ENCODE measurements at regions not wholly inside any gene's neighbourhood (a gene's known extent, or its start where the extent isn't known, plus 50 kb on each side); places are given as distances from the start of the nearest gene placed in this dataset.

DNA sequence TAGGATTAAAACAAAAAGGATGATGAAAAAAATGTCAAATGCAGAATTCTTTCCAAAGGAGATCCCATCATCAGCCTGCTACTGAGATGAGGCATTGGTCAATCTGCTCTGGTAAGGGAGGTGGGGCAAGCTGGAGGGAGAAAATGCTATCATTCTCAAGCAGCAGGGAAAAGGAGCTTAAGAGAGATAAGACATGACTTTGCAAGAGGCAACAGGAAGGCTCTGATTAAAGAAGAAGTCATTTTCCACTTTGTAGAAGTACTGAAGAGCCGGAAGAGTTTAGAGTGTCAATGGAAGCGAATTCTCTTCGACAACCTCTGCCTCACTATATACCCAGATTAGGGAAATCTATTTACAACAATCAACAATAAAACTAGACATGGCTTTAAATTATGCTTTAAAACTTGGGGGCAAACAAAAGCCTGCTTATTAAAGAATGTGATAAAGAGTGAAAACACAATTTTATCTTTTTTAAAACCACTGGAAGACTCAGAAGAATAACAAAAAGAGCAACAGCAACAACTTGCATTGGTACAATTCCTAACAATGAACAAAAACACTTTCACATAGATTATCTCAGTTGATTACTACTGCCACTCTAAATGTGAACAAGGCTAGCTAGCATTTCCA lies 81.8 kb upstream of the NANOGP8 start:
- intact Hi-C loops (cut with micrococcal nuclease; ENCODE audit: unreplicated experiment): no loop called here
- Histone ChIP-seq H3K9me3 (ENCODE audit: insufficient read depth, low read depth) (no peaks in the 10 kb centered on the region), H3F3A (ENCODE audit: insufficient read depth, low read depth) (no peaks in the 10 kb centered on the region), H3K4me2 (no peak overlapping the region), H3K79me2 (ENCODE audit: low read depth) (no peaks in the 10 kb centered on the region), H3K27me3 (ENCODE audit: insufficient read depth, low read depth) (no peaks in the 10 kb centered on the region), H3K4me1 (replicated peaks; ENCODE audit: insufficient read depth) (no peaks in the 10 kb centered on the region; the same call in 1 of the 2 replicates), H3K27ac (no peak overlapping the region), H3K9me2 (ENCODE audit: insufficient read depth) (no peaks in the 10 kb centered on the region), H4K20me1 (ENCODE audit: insufficient read depth) (no peaks in the 10 kb centered on the region), H3K36me3 (ENCODE audit: low read depth) (no peaks in the 10 kb centered on the region), H3K4me3 (no peak overlapping the region), H2AFZ (no peak overlapping the region)
- ChIA-PET CTCF (no interaction called here), POLR2A (ENCODE audit: unreplicated experiment) (no interaction called here)
- no TSS peak for BruUV-seq (replicated peaks)
- no peak for DNase-seq
- TF ChIP-seq, protein P1, sequence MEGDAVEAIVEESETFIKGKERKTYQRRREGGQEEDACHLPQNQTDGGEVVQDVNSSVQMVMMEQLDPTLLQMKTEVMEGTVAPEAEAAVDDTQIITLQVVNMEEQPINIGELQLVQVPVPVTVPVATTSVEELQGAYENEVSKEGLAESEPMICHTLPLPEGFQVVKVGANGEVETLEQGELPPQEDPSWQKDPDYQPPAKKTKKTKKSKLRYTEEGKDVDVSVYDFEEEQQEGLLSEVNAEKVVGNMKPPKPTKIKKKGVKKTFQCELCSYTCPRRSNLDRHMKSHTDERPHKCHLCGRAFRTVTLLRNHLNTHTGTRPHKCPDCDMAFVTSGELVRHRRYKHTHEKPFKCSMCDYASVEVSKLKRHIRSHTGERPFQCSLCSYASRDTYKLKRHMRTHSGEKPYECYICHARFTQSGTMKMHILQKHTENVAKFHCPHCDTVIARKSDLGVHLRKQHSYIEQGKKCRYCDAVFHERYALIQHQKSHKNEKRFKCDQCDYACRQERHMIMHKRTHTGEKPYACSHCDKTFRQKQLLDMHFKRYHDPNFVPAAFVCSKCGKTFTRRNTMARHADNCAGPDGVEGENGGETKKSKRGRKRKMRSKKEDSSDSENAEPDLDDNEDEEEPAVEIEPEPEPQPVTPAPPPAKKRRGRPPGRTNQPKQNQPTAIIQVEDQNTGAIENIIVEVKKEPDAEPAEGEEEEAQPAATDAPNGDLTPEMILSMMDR (conservative IDR thresholded peaks at IDR 0.05): no peak
- TF ChIP-seq EZH2 (IDR thresholded peaks at IDR 0.05; ENCODE audit: low read depth): no peak

GRCh38 chr15:35161694-35162093 lies 76.6 kb upstream of the NANOGP8 start:
- TF ChIP-seq EZH2 (IDR thresholded peaks at IDR 0.05; ENCODE audit: low read depth): no peak
- TF ChIP-seq, protein P1 (conservative IDR thresholded peaks at IDR 0.05): no peak
- intact Hi-C loops (cut with micrococcal nuclease; ENCODE audit: unreplicated experiment): no loop called here
- no peaks in the 10 kb centered on the region for H3K36me3 ChIP-seq (ENCODE audit: low read depth)
- POLR2A ChIA-PET (ENCODE audit: unreplicated experiment): no interaction called here
- H2AFZ ChIP-seq: no peak overlapping the region
- CTCF ChIA-PET: no interaction called here
- H3K4me2 ChIP-seq: no peak overlapping the region
- H3K79me2 ChIP-seq (ENCODE audit: low read depth): no peaks in the 10 kb centered on the region
- H3K9me2 ChIP-seq (ENCODE audit: insufficient read depth): no peaks in the 10 kb centered on the region
- H3K4me3 ChIP-seq: no peak overlapping the region
- no peak for DNase-seq
- no peaks in the 10 kb centered on the region for H3K27me3 ChIP-seq (ENCODE audit: insufficient read depth, low read depth)
- no peak overlapping the region for H3K27ac ChIP-seq
- no peaks in the 10 kb centered on the region for H3F3A ChIP-seq (ENCODE audit: insufficient read depth, low read depth)
- no peaks in the 10 kb centered on the region for H4K20me1 ChIP-seq (ENCODE audit: insufficient read depth)
- H3K4me1 ChIP-seq (replicated peaks; ENCODE audit: insufficient read depth): no peaks in the 10 kb centered on the region
- no TSS peak for BruUV-seq (replicated peaks)
- H3K9me3 ChIP-seq (ENCODE audit: insufficient read depth, low read depth): no peaks in the 10 kb centered on the region

DNA sequence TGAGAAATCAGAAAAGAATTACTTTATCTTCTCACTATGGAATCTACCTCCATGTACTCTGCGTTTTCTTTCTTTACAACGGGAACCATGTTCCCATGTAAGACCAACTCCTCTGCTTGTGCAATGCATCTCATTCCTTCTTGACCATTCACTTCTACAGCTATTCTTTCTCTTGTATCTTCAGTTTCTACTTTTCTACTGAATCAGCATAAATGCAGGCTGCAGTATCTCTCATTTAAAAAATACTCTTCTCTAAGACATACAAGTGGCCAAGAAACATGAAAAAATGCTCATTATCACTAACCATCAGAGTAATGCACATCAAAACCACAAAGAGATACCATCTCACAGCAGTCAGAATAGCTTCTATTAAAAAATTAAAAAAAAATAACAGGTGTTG lies 74.1 kb upstream of the NANOGP8 start:
- H3K36me3 ChIP-seq (ENCODE audit: low read depth): no peaks in the 10 kb centered on the region
- H3K9me2 ChIP-seq (ENCODE audit: insufficient read depth): no peaks in the 10 kb centered on the region
- no peaks in the 10 kb centered on the region for H3K4me1 ChIP-seq (replicated peaks; ENCODE audit: insufficient read depth)
- no peaks in the 10 kb centered on the region for H3K9me3 ChIP-seq (ENCODE audit: insufficient read depth, low read depth)
- POLR2A ChIA-PET (ENCODE audit: unreplicated experiment): interaction anchor here (0.6 kb wide), 1 partner anchor 1084 kb away, joined by 5 read pairs; no protein-coding TSS in a partner anchor
- H3K27me3 ChIP-seq (ENCODE audit: insufficient read depth, low read depth): no peaks in the 10 kb centered on the region
- TF ChIP-seq EZH2 (IDR thresholded peaks at IDR 0.05; ENCODE audit: low read depth): no peak
- TF ChIP-seq, protein P1 (conservative IDR thresholded peaks at IDR 0.05): no peak
- intact Hi-C loops (cut with micrococcal nuclease; ENCODE audit: unreplicated experiment): no loop called here
- no peak overlapping the region for H3K4me3 ChIP-seq
- no TSS peak for BruUV-seq (replicated peaks)
- no peak overlapping the region for H3K27ac ChIP-seq
- no peak overlapping the region for H3K4me2 ChIP-seq
- CTCF ChIA-PET: no interaction called here
- no peak overlapping the region for H2AFZ ChIP-seq
- H4K20me1 ChIP-seq (ENCODE audit: insufficient read depth): no peaks in the 10 kb centered on the region
- H3F3A ChIP-seq (ENCODE audit: insufficient read depth, low read depth): no peaks in the 10 kb centered on the region
- DNase-seq: no peak
- H3K79me2 ChIP-seq (ENCODE audit: low read depth): no peaks in the 10 kb centered on the region
